GM12875 (cell line): ENCODE measurements at regions not wholly inside any gene's neighbourhood (a gene's known extent, or its start where the extent isn't known, plus 50 kb on each side); places are given as distances from the start of the nearest gene placed in this dataset.
"Not testable (repeated sequence)": the region's sequence is repeated elsewhere in the genome, so short reads cannot be mapped to it uniquely, and the experiment has no call there.

Experiments
- H3K4me3 ChIP-seq: one replicate; pipeline ENCODE4 v1.5.1; 2011; ENCODE audit warnings: low read depth, low read length, control low read depth
- TF ChIP-seq, protein P1 (sequence below): IDR thresholded peaks from 2 replicates; pipeline ENCODE4 v1.5.1; 2011; ENCODE audit warnings: low read depth, mild to moderate bottlenecking, control low read depth, inconsistent platforms, low read length, moderate library complexity, borderline replicate concordance; ENCODE audit not compliant: insufficient read depth

- H3K4me3 ChIP-seq = no peak overlapping the region
- TF ChIP-seq, protein P1, sequence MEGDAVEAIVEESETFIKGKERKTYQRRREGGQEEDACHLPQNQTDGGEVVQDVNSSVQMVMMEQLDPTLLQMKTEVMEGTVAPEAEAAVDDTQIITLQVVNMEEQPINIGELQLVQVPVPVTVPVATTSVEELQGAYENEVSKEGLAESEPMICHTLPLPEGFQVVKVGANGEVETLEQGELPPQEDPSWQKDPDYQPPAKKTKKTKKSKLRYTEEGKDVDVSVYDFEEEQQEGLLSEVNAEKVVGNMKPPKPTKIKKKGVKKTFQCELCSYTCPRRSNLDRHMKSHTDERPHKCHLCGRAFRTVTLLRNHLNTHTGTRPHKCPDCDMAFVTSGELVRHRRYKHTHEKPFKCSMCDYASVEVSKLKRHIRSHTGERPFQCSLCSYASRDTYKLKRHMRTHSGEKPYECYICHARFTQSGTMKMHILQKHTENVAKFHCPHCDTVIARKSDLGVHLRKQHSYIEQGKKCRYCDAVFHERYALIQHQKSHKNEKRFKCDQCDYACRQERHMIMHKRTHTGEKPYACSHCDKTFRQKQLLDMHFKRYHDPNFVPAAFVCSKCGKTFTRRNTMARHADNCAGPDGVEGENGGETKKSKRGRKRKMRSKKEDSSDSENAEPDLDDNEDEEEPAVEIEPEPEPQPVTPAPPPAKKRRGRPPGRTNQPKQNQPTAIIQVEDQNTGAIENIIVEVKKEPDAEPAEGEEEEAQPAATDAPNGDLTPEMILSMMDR = no peak
Observed at GRCh38 chr12:63013302-63013701, 78.4 kb upstream of the PPM1H start.

DNA sequence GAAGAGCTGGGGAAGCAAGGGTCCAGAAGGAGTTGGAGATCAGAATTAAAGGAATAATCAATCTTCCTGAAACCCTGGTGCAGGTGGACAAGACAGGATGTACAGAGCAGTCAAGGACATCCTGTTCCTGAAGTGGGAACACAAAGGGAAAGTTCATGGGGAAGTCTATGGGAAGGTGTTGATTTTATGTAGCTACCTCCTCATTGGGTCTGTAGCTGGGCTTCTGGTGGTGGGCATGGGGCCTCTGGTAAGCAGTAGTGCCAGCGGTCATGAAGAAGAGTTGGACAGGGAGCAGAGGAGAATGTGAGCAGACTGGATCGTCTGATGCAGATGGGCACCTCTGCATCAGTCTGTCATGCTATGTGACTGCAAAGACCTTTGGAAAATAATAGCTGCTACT is 75.7 kb upstream of the PPM1H start:
- TF ChIP-seq, protein P1 = no peak

DNA sequence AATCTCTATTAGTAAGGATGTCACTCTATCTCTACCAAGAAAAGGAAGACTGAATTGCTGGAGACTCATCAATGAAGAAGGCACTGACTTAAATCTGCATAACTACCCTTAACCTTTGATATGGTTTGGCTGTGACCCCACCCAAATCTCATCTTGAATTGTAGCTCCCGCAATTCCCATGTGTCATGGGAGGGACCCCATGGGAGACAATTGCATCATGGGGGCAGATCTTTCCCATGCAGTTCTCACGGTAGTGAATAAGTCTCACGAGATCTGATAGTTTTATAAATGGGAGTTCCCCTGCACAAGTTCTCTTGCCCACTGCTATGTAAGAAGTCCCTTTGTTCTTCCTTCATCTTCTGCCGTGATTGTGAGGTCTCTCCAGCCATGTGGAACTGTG is 73.4 kb upstream of the PPM1H start:
- H3K4me3 ChIP-seq = no peak overlapping the region
- TF ChIP-seq, protein P1 = no peak

More for the DNA sequence above, 75.7 kb upstream of the PPM1H start:
- no peak overlapping the region for H3K4me3 ChIP-seq

DNA sequence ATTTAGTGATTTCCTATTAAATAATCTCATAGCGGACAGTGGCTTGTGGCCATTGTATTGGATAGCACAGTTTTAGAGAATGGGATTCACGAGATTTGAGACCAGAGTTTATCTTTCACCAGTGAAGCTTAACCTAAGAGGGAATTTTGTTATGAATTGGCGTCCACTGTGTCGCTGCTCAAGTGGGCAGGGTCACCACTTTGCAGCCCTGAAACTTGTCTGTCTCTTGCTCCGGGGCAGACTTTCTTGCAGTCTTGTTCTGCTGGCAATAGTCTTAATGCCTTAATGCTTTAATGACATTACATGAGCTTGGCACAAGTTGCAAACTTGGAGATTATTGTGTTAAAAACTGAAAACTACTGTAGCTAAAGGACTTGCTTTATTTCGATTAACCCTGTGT is 72.8 kb upstream of the PPM1H start:
- TF ChIP-seq, protein P1 = no peak
- no peak overlapping the region for H3K4me3 ChIP-seq

DNA sequence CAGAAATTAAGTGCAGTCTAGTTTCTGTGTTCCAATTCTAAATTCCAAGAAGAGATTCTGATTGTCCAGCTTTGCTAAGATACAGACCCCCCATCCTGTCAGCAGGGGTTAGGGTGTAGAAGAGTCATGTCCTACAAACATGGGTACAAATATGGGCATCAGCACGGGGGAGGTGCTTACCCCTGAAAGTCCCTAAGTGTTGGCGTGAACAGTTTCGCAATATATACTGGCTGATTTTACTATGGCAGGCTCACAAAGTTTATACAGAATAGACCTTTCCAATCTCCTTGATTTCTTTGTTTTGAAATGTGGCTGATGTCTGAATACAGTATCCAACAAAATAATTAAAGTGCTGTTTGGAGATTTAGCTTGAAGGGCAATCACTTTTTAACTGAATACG is 71.6 kb upstream of the PPM1H start:
- TF ChIP-seq, protein P1 = no peak
- H3K4me3 ChIP-seq = no peak overlapping the region

- H3K4me3 ChIP-seq = no peak overlapping the region
- TF ChIP-seq, protein P1 = no peak
Observed at GRCh38 chr12:63005382-63005781, 70.4 kb upstream of the PPM1H start.

DNA sequence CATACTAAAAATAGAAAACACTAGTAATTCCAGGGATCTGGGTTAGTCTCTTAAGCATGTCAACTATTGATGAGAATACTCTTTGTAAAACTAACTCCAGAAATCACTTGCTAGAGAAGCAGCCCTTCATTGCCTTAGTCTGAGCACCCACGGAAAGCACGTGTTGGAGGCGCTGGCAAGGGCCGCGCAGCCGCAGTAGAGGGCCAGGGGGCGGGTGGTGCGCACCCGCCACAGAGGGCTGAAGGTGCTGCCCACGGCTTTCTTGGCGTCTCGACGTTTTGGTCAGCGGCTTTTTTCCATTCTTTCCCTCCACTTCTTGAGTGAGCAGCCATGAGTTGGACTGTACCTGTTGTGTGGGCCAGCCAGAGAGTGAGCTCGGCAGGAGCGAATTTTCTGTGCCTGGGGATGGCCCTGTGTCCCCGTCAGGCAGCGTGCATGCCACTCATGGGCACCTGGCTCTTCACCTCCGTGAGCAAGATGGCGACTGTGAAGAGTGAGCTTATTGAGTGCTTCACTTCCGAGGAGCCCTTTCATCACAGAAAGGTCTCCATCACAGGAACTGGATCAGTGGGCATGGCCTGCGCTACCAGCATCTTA is 68.4 kb upstream of the PPM1H start:
- no peak overlapping the region for H3K4me3 ChIP-seq
- TF ChIP-seq, protein P1 = no peak

DNA sequence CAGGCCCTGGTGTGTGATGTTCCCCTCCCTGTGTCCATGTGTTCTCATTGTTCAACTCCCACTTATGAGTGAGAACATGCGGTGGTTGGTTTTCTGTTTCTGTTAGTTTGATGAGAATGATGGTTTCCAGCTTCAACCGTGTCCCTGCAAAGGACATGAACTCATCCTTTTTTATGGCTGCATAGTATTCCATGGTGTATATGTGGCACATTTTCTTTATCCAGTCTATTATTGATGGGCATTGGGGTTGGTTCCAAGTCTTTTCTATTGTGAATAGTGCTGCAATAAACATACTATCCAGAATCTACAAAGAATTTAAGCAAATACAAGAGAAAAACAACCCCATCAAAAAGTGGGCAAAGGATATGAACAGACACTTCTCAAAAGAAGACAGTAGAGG is 67.1 kb upstream of the PPM1H start:
- H3K4me3 ChIP-seq = not testable (repeated sequence)
